ENCODE measurements at regions not wholly inside any gene's neighbourhood (a gene's known extent, or its start where the extent isn't known, plus 50 kb on each side); places are given as distances from the start of the nearest gene placed in this dataset.

DNA sequence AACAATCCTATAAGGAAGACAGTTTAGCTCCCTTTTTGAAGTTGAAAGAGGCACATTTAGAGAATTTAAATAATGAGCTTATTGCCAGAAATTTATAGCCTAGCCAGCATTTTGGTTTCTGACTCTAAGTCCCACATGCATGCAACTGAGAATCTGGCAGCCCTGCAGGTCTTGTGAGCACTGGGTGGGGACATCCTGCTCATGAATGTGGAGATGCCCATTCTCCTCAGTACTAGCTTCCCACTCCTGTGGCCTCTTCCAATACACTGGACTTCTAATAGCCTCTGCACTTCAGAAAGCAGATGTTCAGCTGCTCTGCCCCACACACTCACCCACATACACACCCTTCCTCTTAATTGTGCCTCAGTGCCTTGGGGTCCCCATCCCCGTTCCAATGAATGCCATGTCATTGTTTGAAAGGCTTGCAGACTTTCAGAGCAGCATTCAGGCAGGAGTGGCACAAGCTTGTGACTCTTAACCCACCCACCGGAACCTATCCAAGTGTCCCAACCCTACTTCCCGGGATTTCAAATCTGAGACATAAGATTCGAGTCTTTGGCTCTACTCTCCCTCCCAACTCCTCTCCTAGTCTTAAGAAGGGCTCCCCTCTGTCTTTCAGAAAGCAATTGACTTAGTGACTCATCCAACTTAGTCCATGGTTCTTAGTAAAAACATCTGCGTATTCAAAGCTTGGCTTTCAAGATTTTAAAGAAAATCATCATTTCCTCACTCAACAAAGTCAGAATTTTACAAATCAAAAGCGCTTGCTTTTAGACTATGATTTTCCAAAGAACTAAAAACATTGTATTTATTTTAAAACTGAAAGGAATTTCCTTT lies 80.0 kb upstream of the FREM2 start:
- DNase-seq (ENCODE audit: low spot score): peak; percentile 5

- DNase-seq (ENCODE audit: low spot score): no peak
These were observed 68.9 kb upstream of the FREM2 start for GRCh38 chr13:38617936-38618335.

DNA sequence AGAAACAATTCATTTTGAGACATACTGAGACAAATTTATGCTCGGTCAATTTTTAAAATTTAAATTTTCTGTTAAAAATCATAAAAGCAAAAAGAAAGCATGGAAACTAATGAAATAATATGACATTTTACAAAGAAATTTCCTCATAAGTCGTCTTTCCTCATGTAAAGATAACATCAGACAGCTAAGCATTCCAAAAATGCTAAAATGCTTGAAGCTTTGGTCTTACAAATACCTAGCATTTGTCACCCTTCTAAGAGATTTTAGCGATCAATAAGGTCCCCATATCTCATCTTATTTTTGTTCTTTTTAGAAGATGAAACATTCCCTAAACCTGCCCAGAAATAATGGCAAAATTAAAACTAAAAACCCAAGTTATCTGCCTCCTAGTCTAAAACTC lies 68.5 kb upstream of the FREM2 start:
- no peak for DNase-seq (ENCODE audit: low spot score)

DNA sequence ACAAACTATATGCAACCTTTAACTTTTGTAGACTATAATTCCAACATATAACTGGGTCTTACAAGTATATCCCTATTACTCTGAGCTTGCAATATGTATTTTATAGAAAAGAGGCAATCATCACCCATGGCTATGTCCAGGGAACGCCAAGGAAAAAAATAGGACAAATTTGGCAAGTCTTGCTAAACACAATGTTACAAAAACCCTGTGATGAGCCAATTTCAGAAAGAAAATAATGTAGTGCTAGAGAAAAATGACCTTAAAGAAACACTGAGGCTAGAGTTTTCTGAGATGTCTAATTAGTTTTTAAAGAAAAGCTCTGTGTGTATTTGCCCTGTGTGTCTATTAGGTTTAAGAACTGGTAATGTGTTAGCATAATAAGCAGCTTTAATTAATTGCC lies 68.0 kb upstream of the FREM2 start:
- DNase-seq (ENCODE audit: low spot score): no peak

DNA sequence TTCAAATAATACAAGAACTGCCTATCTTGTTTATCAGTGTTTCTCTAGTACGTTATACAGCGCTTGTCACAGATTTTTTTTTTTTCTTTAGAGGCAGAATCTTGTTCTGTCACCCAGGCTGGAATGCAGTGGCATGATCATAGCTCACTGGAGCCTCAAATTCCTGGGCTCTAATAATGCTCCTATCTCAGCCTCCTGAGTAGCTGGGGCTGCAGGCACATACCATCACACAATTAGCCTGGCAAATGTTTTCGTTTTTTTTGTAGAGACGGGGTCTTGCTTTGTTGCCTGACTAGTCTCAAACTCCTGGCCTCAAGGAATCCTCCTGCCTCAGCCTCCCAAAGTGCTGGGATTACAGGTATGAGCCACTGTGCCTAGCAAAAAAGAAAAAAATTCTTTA lies 66.0 kb upstream of the FREM2 start:
- no peak for DNase-seq (ENCODE audit: low spot score)

DNA sequence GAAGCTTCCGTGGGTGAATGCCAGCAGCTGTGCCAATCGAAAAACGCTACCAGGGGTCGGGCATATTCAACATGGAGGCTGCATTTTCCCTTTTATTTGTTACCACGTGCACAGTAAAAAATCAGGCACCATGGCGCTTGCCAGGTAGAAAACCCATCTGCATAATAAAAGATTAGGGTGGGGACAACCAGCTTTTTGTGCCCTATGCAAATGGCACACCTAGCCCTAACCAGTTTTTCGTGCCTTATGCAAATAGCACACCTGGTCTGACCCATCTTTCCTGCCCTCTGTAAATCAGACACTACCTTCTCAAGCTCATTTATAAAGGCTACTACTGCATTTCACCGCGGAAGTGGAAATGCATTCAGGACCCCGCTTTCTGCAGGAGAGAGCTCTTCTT lies 62.1 kb upstream of the FREM2 start:
- DNase-seq (ENCODE audit: low spot score): no peak

DNA sequence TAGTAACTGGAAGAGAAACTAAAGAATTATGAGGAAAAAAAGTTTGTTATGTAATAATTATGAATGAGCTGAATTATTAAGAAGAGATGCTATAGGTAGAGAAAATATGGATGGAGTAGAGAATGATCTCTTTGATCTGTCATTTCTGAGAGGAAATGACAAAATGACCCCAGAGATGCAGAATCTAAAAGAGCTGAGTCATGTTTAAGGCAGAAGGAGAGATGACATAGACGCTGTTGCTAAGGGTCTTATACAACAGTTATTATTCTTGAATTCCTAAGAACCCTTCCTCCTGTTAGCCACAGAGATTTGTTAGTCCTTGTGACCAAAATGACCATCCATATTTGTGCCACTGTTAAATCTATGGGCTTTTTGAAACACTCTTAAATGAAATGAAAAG lies 58.3 kb upstream of the FREM2 start:
- DNase-seq (ENCODE audit: low spot score): no peak

DNA sequence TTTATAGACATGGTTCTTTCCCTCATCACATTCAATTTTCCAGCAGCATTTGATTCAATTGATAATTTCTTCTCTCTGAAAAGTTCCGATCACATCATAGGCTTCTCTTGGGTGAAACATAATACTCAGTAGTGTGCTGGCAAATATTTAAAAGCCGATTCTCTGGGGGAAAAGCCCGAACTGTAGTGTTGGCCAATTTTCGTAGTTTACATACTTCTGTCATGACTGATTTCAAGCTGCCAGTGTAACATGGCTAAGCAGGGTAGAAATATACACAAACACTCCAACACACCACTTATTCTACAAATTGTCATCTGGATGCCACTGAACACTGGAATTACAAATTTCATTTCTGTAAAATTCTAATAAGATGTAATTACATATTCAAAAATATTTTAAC lies 56.1 kb upstream of the FREM2 start:
- DNase-seq (ENCODE audit: low spot score): peak; percentile 55

DNA sequence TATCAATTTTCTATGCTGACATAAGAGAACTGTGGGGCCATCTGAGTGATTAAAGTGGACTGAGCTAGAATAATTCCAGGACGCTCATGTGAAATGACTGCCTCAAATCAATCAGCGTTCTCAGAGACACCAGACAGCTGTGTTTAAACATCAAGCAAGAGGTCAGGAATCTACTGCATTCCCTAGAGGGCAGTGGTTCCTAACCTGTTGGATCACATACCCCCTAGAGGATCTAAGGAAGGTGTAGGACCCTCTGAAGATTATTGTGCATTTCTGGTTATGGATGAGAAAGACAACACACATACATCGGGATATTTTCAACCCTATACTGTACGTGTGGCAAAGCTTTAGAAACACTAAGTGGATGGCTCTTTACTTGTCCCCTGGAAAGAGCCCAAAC lies 51.8 kb upstream of the FREM2 start:
- no peak for DNase-seq (ENCODE audit: low spot score)

GRCh38 chr13:38636073-38636472 lies 50.8 kb upstream of the FREM2 start:
- no peak for DNase-seq (ENCODE audit: low spot score)

DNA sequence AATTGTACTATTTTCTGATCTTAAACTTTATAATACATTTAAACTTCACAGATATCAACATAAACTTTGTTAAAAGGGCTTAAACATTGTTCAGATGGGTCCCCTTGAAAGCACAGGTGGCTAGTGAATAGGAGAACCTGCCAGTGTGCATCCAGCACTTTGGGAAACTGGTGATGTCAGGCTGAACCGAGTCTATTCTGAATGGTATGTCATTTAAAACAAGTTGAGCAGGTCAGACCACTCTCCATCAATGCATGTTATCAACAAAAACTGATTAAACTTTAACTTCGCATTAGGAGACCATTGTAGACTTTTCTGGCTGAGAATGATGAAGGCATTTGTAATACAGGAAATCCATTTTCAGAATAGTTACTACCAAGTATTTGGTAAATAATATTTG lies 50.1 kb upstream of the FREM2 start:
- no peak for DNase-seq (ENCODE audit: low spot score)
